ENCODE measurements at regions not wholly inside any gene's neighbourhood (a gene's known extent, or its start where the extent isn't known, plus 50 kb on each side); places are given as distances from the start of the nearest gene placed in this dataset.

DNA sequence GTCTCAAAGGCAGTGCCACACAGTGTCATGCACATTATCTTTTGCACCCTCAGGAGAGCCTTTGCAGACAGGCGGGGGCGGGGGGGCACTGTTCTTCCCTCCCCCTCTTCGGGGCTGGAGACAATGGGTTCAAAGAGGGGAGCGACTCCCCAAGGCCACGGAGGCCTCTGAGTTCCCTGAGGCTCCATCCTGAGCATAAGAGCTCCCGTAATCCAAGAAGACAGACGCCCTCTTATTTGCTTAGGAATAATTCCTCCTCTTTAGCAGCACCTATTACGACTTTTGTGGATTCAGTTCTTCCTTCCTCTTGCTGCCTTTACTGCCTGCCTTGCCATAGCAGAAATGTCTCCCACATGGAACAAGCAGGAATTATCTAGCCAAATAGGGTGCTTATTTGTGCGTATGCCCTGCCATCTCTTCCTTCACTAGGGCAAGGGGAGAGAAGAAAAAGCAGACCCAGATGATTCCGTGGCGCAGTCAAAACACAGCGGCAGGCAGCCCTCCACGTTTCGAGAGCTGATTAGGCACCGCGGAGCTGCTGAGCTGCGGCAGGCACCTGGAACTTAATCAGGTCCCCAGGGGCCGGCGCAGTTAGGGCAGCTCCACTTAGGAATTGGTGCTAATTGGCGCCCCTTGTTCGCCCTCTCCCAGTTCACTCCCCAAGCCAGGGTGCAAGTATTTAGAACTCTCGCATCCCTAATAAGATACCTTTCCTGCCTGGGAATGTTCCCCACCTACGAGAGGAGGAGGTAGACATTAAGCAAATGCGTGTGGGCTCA lies 233.4 kb upstream of the MYT1L start:
- TF ChIP-seq, protein P1, sequence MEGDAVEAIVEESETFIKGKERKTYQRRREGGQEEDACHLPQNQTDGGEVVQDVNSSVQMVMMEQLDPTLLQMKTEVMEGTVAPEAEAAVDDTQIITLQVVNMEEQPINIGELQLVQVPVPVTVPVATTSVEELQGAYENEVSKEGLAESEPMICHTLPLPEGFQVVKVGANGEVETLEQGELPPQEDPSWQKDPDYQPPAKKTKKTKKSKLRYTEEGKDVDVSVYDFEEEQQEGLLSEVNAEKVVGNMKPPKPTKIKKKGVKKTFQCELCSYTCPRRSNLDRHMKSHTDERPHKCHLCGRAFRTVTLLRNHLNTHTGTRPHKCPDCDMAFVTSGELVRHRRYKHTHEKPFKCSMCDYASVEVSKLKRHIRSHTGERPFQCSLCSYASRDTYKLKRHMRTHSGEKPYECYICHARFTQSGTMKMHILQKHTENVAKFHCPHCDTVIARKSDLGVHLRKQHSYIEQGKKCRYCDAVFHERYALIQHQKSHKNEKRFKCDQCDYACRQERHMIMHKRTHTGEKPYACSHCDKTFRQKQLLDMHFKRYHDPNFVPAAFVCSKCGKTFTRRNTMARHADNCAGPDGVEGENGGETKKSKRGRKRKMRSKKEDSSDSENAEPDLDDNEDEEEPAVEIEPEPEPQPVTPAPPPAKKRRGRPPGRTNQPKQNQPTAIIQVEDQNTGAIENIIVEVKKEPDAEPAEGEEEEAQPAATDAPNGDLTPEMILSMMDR (IDR thresholded peaks at IDR 0.05): no peak
- TF ChIP-seq POLR2AphosphoS5 (IDR thresholded peaks at IDR 0.05): no peak
- no peak for TF ChIP-seq POLR2A (IDR thresholded peaks at IDR 0.05)

All from sigmoid colon (tissue), 4 donors.